Left lobe of liver (tissue), 2 donors: ENCODE measurements at regions not wholly inside any gene's neighbourhood (a gene's known extent, or its start where the extent isn't known, plus 50 kb on each side); places are given as distances from the start of the nearest gene placed in this dataset.

Experiments used
- ATAC-seq: fragments of 200-7000 bp; cut with Tn5 transposase; one replicate; pipeline ENCODE4 v1.9.1; 2020; ENCODE audit warnings: mild to moderate bottlenecking, moderate library complexity
- DNase-seq: peaks from one replicate; pipeline ENCODE4 v3.0.0-alpha.2; 2020; ENCODE audit warnings: low spot score
- donor health status: DM: no; HTN: no; CAD: no; lungs with moderate emphysema.
- donor health status: DM: no; HTN: yes; CAD: no.

DNA sequence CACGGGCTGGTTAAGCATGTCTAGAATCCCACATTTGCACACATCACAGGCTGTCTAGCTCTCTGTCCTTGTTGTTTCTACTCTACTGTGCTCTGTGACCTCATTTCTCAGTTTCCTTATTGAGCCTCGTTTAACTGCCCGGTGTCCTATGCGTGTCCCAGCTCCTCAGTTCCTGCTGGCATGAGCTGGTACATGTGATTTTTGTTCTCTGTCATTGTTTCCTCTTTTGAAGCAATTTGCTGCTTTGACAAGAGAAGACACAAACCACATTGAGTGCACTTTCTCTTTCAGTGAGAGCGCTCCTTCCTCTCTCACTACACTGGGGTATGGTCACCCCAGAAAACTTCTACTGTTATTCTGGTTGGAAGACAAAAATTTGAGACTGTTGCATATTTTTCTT, 563.5 kb downstream of the PDCD6IP start:
- ATAC-seq, result peak; percentile 40
- DNase-seq, result no peak

DNA sequence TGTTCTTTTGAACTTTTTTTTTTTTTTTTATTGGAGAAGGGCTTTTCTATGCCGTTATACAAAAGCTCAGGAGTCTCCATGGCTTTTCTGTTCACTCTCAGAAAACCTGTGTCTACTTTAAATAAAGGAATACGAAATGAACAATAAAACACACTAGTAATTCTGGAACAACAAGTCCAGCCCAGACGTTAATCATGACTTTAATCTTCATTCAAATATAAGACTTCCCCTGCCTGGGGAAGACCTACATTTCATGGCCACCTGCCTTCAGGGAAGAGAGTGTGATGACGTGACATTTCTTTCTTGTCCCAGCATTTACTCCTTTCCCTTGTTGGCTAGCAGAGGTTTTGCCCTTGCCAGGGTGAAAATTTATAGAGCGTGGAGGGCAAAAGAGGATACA, 564.5 kb downstream of the PDCD6IP start:
- no peak for ATAC-seq

GRCh38 chr3:34363881-34364280, 565.5 kb downstream of the PDCD6IP start:
- DNase-seq, result no peak
- ATAC-seq, result no peak

More for the DNA sequence above, 564.5 kb downstream of the PDCD6IP start:
- DNase-seq, result no peak

- DNase-seq (no peak), ATAC-seq (no peak)
These were observed 565.9 kb downstream of the PDCD6IP start for GRCh38 chr3:34364335-34364734.

DNA sequence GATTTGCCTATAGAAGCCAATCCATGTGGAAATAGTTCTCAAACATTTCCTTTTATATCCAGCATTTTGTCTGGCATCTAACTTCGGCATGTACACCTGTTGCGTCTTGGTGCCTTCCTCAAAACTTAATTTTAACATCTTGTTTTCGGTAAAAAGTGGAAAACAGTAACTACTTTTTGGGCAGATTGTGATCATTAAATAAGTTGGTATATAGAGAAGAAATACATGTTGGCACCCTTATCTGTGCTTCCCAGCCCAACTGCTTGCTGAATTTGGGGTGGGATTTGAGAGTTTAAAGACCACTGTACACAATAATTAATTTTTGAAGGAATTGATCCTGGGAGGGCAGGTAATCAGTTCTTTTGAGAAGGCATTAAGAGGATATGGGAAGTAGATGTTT, 566.8 kb downstream of the PDCD6IP start:
- ATAC-seq, result no peak
- DNase-seq, result no peak

DNA sequence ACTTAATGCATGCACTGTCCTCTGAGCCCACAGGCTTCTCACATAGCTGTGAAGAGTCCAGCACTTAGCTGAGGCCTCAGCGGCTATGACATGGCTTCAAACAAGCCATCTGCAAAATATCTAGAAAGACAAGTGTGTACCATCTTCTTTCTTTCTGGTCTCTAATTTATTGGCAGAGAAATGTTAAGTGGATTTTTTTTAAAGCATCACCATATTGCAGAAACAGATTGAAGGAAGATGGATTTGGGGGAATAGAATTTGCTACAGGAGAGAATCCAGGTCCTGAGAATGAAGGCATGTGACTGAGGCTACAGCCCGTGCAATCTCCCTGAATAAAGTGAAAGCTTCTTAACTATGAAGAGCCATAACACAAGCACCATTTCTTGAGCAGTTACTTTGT, 567.3 kb downstream of the PDCD6IP start:
- DNase-seq, result no peak
- no peak for ATAC-seq

DNA sequence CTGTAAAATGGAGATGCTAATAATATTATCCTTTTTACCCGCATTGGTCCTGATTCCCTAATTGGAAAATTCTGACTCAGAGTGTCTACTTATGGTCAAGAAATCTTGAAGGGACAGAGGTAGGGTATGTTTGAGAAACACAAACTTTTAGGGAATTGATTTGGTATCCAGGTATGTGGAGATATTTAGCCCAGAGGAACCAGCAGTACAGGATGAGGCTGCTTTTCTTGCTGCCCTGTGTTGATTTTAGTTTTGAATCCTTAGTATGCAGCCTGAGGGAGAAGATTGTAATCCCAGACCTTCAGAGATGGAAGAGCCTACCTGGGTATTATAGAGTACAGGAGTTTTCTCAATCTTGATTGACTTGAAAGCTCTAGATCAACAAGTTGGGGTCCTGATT, 569.1 kb downstream of the PDCD6IP start:
- ATAC-seq (no peak), DNase-seq (no peak)

DNA sequence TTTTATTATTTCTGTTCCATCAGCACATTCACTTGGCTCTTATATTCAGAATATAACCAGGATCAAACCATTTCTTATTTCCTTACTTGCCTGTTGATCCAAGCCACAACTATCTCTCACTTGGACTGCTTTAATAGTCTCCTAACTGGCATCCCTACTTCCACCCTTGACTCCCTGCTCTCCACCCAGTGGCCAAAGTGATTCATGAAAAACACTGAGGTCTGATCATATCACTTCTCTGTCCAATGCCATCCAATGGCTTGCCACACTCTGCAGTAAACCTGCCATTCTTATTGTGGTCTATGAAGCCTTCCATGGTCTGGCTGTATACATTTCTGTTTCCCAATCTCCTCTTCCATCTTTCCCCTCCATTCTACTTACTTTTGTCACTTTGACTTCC, 576.1 kb downstream of the PDCD6IP start:
- ATAC-seq, result no peak
- DNase-seq, result no peak

- DNase-seq (no peak), ATAC-seq (no peak)
These were observed 578.3 kb downstream of the PDCD6IP start for GRCh38 chr3:34376691-34377090.

- ATAC-seq, result peak; percentile 91
- peak; percentile 51 for DNase-seq
These were observed 579.5 kb downstream of the PDCD6IP start for GRCh38 chr3:34377961-34378360.

- DNase-seq, result no peak
- ATAC-seq, result no peak
These were observed 582.8 kb downstream of the PDCD6IP start for GRCh38 chr3:34381243-34381642.

GRCh38 chr3:34382859-34383258, 584.4 kb downstream of the PDCD6IP start:
- ATAC-seq (no peak), DNase-seq (no peak)

GRCh38 chr3:34386309-34386708, 587.9 kb downstream of the PDCD6IP start:
- ATAC-seq (no peak), DNase-seq (no peak)

DNA sequence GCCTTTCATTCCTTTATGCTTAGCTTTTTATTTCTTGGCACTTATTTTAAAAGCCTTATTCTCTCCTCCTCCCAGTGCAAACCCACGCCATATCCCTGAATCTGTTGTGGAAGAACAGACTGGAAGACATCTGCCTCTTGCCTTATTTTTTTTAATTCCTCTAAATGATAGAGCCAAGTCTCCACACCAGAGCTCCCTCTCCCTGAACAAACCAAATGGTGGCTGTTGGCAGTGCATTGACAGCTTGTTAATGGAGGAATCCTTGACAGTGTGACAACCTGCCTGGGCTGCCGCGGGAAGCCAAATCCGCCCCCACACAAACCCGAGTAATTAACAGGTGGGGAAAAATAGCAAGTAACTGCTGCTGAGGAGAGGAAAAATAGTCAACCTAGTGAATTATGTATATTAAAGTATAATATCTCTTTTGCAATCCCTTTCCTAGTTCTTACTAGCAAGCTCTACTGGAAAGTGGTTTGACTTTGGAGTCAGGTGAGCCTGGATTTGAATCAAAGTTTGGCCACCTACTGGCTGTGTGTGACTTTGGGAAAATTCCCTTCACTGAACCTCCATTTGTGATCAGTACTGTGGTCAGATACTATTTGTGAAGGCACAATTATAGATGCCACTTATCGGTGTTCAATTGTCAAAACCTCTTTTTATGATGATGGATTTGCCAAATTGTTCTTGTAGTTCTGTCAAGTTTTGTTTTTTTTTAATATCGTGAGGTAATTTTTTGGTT, 589.6 kb downstream of the PDCD6IP start:
- DNase-seq, result no peak
- peak; percentile 73 for ATAC-seq

- DNase-seq (no peak), ATAC-seq (no peak)
These were observed 590.4 kb downstream of the PDCD6IP start for GRCh38 chr3:34388830-34389229.

DNA sequence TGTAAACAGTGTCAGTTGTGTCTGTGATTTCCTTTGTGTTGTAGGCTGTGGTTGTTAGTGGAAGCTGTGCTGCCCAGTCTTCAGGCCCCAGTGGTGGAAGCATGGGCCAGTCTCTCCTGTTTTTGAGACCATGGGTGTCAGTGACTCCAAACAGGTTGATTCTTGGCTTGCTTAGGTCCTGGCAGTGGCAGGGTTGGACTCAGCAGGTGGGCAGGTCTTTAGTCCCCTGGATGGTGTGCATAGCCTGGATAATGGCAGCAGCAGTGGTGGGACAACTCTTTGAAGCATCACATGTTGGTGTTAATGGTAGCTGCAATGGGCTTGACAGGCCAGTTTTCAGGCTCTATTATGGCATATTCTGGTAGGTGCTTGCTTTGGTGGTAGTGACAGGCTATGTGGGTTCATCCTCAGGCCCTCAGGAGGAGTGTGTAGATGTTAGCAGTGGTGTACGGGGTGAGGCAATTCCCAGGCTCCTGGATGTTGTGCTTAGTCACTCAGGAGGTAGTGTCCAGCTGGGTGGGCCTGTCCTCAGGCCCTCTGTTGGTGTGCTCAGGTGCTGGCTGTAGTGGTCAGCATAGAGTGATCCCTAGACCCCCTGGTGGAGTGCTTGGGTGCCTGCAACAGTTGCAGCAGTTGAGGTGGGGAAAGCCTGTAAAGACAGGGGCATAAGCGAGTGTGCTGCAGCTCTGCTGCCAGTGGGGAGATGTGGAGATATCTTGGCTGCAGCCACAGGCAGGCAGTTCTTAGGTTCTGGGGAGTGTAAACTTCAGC, 596.7 kb downstream of the PDCD6IP start:
- ATAC-seq, result no peak
- DNase-seq, result no peak

GRCh38 chr3:34396288-34396687, 597.9 kb downstream of the PDCD6IP start:
- no peak for DNase-seq

GRCh38 chr3:34396956-34397355, 598.5 kb downstream of the PDCD6IP start:
- DNase-seq, result no peak
- no peak for ATAC-seq

More at GRCh38 chr3:34396288-34396687, 597.9 kb downstream of the PDCD6IP start:
- ATAC-seq, result no peak

GRCh38 chr3:34399401-34399800, 601.0 kb downstream of the PDCD6IP start:
- ATAC-seq (no peak), DNase-seq (no peak)

DNA sequence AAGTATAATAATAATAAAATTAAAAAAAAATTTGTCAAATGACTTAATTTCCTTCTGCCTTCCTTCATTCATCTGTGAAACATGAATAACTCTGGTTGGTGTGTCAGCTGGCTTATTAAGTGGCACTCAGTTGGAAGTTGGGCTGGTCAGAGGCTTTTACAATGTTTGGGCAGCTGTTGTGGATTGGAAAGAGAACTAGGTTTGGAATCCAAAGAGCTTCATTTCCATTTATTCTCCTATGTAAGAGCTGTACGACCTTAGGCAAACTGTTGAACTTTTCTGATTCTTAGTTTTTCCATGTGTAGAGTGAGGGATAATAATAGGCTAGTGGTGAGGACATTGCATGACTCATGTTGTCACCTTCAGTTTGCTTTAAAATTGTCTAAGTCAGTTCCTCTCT, 606.7 kb downstream of the PDCD6IP start:
- no peak for ATAC-seq

GRCh38 chr3:34407281-34407680, 608.9 kb downstream of the PDCD6IP start:
- ATAC-seq, result no peak

More for the DNA sequence above, 606.7 kb downstream of the PDCD6IP start:
- DNase-seq, result no peak

GRCh38 chr3:34408088-34408487, 609.7 kb downstream of the PDCD6IP start:
- DNase-seq (no peak), ATAC-seq (no peak)

More at GRCh38 chr3:34407281-34407680, 608.9 kb downstream of the PDCD6IP start:
- no peak for DNase-seq
